Esophagus muscularis mucosa (tissue), 4 donors: ENCODE measurements at regions not wholly inside any gene's neighbourhood (a gene's known extent, or its start where the extent isn't known, plus 50 kb on each side); places are given as distances from the start of the nearest gene placed in this dataset.
A peak's percentile ranks its signal among the peaks of the same experiment; 100 is the strongest.

Experiments
- DNase-seq: peaks from one replicate; pipeline ENCODE4 v3.0.0-alpha.2; 2017; ENCODE audit errors: extremely low spot score
- H3K27ac ChIP-seq, 4 donors: fragments of 200-600 bp; sonication (generic); replicated peaks in 1 of 4; 1 replicate in 3 of 4; 2 replicates in 1 of 4; pipeline ENCODE4 v1.5.1; 2016 to 2019; ENCODE audit warnings: mild to moderate bottlenecking in 1 of 4
- H3K27me3 ChIP-seq, 4 donors: fragments of 200-600 bp; sonication (generic); one replicate each; pipeline versions ENCODE4 v1.5.1 to v1.6.0; 2016 to 2019
- H3K36me3 ChIP-seq, 4 donors: fragments of 200-600 bp; sonication (generic); one replicate each; pipeline ENCODE4 v1.5.1; 2016 to 2019
- H3K4me1 ChIP-seq, 4 donors: fragments of 200-600 bp; sonication (generic); one replicate each; pipeline ENCODE4 v1.5.1; 2016 to 2019
- H3K4me3 ChIP-seq, 4 donors: fragments of 200-600 bp; sonication (generic); 1 replicate in 2 of 4; 2 replicates in 2 of 4; pipeline ENCODE4 v1.5.1; 2016 to 2019; ENCODE audit warnings: mild to moderate bottlenecking in 4 of 4, moderate library complexity in 1 of 4
- H3K9me3 ChIP-seq, 4 donors: fragments of 200-600 bp; sonication (generic); 1 replicate in 3 of 4; 2 replicates in 1 of 4; pipeline ENCODE4 v1.5.1; 2016 to 2019
- EP300 ChIP-seq: sonication (generic); formaldehyde crosslinking; IDR thresholded peaks from one replicate; pipeline ENCODE4 v1.6.1; 2017; ENCODE audit warnings: antibody characterized with exemption
- POLR2A ChIP-seq: fragments of 450-650 bp; IDR thresholded peaks from one replicate; pipeline ENCODE4 v1.6.1; 2017; ENCODE audit warnings: antibody characterized with exemption, moderate library complexity, mild to moderate bottlenecking, low read depth
- POLR2AphosphoS5 ChIP-seq, 2 donors: sonication (generic); formaldehyde crosslinking; IDR thresholded peaks; one replicate each; pipeline ENCODE4 v1.6.1; 2017; ENCODE audit warnings: antibody characterized with exemption in 2 of 2
- WGBS: methylation state at CpG from one replicate; pipeline ENCODE4 v1.1.5; 2018; 5-methylcytosine and 5-hydroxymethylcytosine counted together
- intact Hi-C: fragments of 100-400 bp; cut with DNase I; formaldehyde crosslinking; loops from one replicate; pipeline ENCODE4 v1.15.1; 2023
- TF ChIP-seq, protein P1 (sequence below), 3 experiments: fragments of 200-600 bp in 2 of 3; fragments of 450-650 bp in 1 of 3; sonication (generic) in 2 of 3; IDR thresholded peaks; one replicate each; pipeline ENCODE4 v1.5.1; 2017 to 2019; ENCODE audit warnings: antibody characterized with exemption in 3 of 3, mild to moderate bottlenecking in 2 of 3, moderate library complexity in 1 of 3

- intact Hi-C loops = no loop called here
- H3K4me1 ChIP-seq = peaks cover 42 to 57% (median 49%) of the 10 kb centered on the region in 4 donors
- peaks cover 0 to 7% (median 2%) of the 10 kb centered on the region in 4 donors for H3K36me3 ChIP-seq
- 74% methylated on average over 4 of the region's 6 CpGs for WGBS
- TF ChIP-seq POLR2AphosphoS5 (IDR thresholded peaks at IDR 0.05) = no peak
- no peak for TF ChIP-seq POLR2A
- no peak for TF ChIP-seq EP300
- TF ChIP-seq, protein P1, sequence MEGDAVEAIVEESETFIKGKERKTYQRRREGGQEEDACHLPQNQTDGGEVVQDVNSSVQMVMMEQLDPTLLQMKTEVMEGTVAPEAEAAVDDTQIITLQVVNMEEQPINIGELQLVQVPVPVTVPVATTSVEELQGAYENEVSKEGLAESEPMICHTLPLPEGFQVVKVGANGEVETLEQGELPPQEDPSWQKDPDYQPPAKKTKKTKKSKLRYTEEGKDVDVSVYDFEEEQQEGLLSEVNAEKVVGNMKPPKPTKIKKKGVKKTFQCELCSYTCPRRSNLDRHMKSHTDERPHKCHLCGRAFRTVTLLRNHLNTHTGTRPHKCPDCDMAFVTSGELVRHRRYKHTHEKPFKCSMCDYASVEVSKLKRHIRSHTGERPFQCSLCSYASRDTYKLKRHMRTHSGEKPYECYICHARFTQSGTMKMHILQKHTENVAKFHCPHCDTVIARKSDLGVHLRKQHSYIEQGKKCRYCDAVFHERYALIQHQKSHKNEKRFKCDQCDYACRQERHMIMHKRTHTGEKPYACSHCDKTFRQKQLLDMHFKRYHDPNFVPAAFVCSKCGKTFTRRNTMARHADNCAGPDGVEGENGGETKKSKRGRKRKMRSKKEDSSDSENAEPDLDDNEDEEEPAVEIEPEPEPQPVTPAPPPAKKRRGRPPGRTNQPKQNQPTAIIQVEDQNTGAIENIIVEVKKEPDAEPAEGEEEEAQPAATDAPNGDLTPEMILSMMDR (IDR thresholded peaks at IDR 0.05) = no peak
- peak overlapping the region in 1 of 4 donors; percentile 6 for H3K27ac ChIP-seq
- H3K27me3 ChIP-seq = no peaks in the 10 kb centered on the region
- H3K4me3 ChIP-seq = no peak overlapping the region
- no peaks in the 10 kb centered on the region for H3K9me3 ChIP-seq
- DNase-seq = no peak
Measured at GRCh38 chr1:201655243-201655642, 116.3 kb downstream of the NAV1 start.

- WGBS = 76% methylated on average over 4 of the region's 4 CpGs
- no peak for DNase-seq
- no peak overlapping the region for H3K27ac ChIP-seq
- H3K36me3 ChIP-seq = peaks cover 0 to 10% (median 2%) of the 10 kb centered on the region in 4 donors
- intact Hi-C loops = no loop called here
- no peak overlapping the region for H3K4me3 ChIP-seq
- peaks cover 35 to 52% (median 43%) of the 10 kb centered on the region in 4 donors for H3K4me1 ChIP-seq
- H3K27me3 ChIP-seq = no peaks in the 10 kb centered on the region
- H3K9me3 ChIP-seq = no peaks in the 10 kb centered on the region
- TF ChIP-seq POLR2A (no peak), POLR2AphosphoS5 (IDR thresholded peaks at IDR 0.05) (no peak), EP300 (no peak)
- TF ChIP-seq, protein P1 (IDR thresholded peaks at IDR 0.05) = no peak
Measured at GRCh38 chr1:201655910-201656309, 117.0 kb downstream of the NAV1 start.

DNA sequence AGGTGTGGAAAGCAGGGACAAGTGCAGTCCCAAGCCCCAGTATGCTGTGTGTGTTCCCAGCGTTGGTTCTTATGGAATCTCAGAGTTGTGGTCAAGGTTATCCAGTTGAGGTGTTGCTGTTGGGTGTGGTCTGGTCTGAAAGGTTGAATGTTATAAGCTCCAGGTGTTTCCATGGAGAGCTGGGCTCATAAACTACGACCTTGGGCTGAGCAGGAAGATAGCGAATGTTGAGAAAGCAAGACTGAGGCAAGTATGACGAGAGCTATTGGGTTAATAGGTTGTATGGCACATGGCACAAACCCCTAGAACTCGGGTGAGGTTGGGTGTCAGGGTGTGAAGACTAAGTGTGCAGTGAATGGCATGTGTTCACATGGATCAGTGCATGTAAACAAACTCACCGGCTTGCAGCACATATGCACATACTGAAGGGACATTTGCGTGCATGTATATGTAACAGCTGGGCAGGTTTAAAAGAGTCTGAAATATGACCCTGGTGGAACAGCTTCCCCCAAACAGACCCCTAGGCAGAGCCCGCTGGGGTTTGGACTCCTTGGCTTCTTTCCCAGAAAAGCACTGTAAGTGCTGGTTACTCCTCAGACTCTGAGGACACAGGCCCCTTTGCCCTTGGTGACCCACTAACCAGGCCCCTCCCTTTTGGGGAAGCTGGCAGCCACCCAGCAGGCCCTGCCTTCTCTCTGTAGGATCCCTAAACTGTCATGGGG, 117.5 kb downstream of the NAV1 start:
- Histone ChIP-seq H3K27ac (no peak overlapping the region), H3K36me3 (peaks cover 0 to 10% (median 2%) of the 10 kb centered on the region in 4 donors), H3K9me3 (no peaks in the 10 kb centered on the region), H3K4me1 (peaks cover 30 to 47% (median 37%) of the 10 kb centered on the region in 4 donors), H3K4me3 (no peak overlapping the region), H3K27me3 (no peaks in the 10 kb centered on the region)
- 88% methylated on average over 8 of the region's 8 CpGs for WGBS
- no peak for DNase-seq
- intact Hi-C loops = no loop called here
- TF ChIP-seq POLR2AphosphoS5 (IDR thresholded peaks at IDR 0.05) = no peak
- TF ChIP-seq POLR2A = no peak
- TF ChIP-seq, protein P1 (IDR thresholded peaks at IDR 0.05) = no peak
- no peak for TF ChIP-seq EP300

- intact Hi-C loops = no loop called here
- no peaks in the 10 kb centered on the region for H3K27me3 ChIP-seq
- no peak overlapping the region for H3K4me3 ChIP-seq
- H3K27ac ChIP-seq = no peak overlapping the region
- no peak for DNase-seq
- H3K9me3 ChIP-seq = no peaks in the 10 kb centered on the region
- peaks cover 0 to 10% (median 2%) of the 10 kb centered on the region in 4 donors for H3K36me3 ChIP-seq
- WGBS = 88% methylated on average over 3 of the region's 3 CpGs
- H3K4me1 ChIP-seq = peaks cover 20 to 34% (median 26%) of the 10 kb centered on the region in 4 donors
- TF ChIP-seq, protein P1 (IDR thresholded peaks at IDR 0.05) = no peak
- TF ChIP-seq POLR2AphosphoS5 (IDR thresholded peaks at IDR 0.05) (no peak), POLR2A (no peak), EP300 (no peak)
Measured at GRCh38 chr1:201659572-201659971, 120.6 kb downstream of the NAV1 start.
